IMR-90 (cell line): ENCODE measurements at regions not wholly inside any gene's neighbourhood (a gene's known extent, or its start where the extent isn't known, plus 50 kb on each side); places are given as distances from the start of the nearest gene placed in this dataset.

Experiments
- ATAC-seq: fragments of 200-7000 bp; cut with Tn5 transposase; 2 replicates; pipeline ENCODE4 v1.9.1; 2020; ENCODE audit warnings: low read depth, mild to moderate bottlenecking, moderate library complexity
- BruUV-seq: library from RNA; stranded (reverse); fragments of 400-500 nt; replicated peaks from 2 replicates; lab custom pipeline; 2021; lab: Mats Ljungman, UMichigan
- CTCF ChIA-PET: fragments of 300-600 bp; formaldehyde crosslinking; extraction: SDS; loops from one replicate; lab custom pipeline; 2021; ENCODE audit warnings: antibody characterized with exemption; lab: Yijun Ruan, JAX
- POLR2A ChIA-PET: fragments of 300-600 bp; sonication (Branson Sonifier 250); formaldehyde crosslinking; loops from one replicate; lab custom pipeline; 2022; ENCODE audit warnings: antibody characterized with exemption; ENCODE audit not compliant: unreplicated experiment; lab: Charles Lee
- DNase-seq: peaks from one replicate; pipeline ENCODE4 v3.0.0; 2013
- H2AFZ ChIP-seq: replicated peaks from 2 replicates; pipeline ENCODE3; 2013; ENCODE audit warnings: low read length, mild to moderate bottlenecking; ENCODE audit not compliant: poor library complexity
- H2AK5ac ChIP-seq: 2 replicates; pipeline ENCODE4 v1.6.1; 2013; ENCODE audit warnings: low read depth, low read length, inconsistent platforms
- H2AK9ac ChIP-seq: replicated peaks from 2 replicates; pipeline ENCODE3; 2013; ENCODE audit warnings: mild to moderate bottlenecking, low read depth, low read length, moderate library complexity; ENCODE audit not compliant: poor library complexity
- H2BK120ac ChIP-seq: 2 replicates; pipeline ENCODE4 v1.6.1; 2013; ENCODE audit warnings: low read depth, low read length, inconsistent platforms
- H2BK15ac ChIP-seq: 3 replicates; pipeline ENCODE4 v1.6.1; 2013; ENCODE audit warnings: low read depth, low read length, inconsistent platforms
- H2BK20ac ChIP-seq: 2 replicates; pipeline ENCODE4 v1.6.1; 2013; ENCODE audit warnings: low read depth, mild to moderate bottlenecking, inconsistent platforms, low read length, moderate library complexity
- H2BK5ac ChIP-seq: 2 replicates; pipeline ENCODE4 v1.6.1; 2013; ENCODE audit warnings: mild to moderate bottlenecking, low read depth, low read length, inconsistent platforms; ENCODE audit not compliant: poor library complexity, severe bottlenecking
- H3K14ac ChIP-seq: replicated peaks from 2 replicates; pipeline ENCODE4 v1.6.1; 2013; ENCODE audit warnings: low read depth, low read length, inconsistent platforms
- H3K18ac ChIP-seq: 2 replicates; pipeline ENCODE4 v1.6.1; 2013; ENCODE audit warnings: low read depth, low read length, control low read depth
- H3K23ac ChIP-seq: 2 replicates; pipeline ENCODE4 v1.6.1; 2013; ENCODE audit warnings: low read depth, low read length, inconsistent platforms
- H3K27ac ChIP-seq: 2 replicates; pipeline ENCODE4 v1.5.1; 2013; ENCODE audit warnings: mild to moderate bottlenecking, control low read depth, low read length; ENCODE audit not compliant: insufficient read depth
- H3K27me3 ChIP-seq: 2 replicates; pipeline ENCODE4 v1.6.1; 2013; ENCODE audit warnings: low read length; ENCODE audit not compliant: control insufficient read depth, insufficient read depth
- H3K36me3 ChIP-seq: 2 replicates; pipeline ENCODE4 v1.6.1; 2013; ENCODE audit warnings: low read length, mixed read lengths; ENCODE audit not compliant: control insufficient read depth, insufficient read depth
- H3K4ac ChIP-seq: 2 replicates; pipeline ENCODE4 v1.6.1; 2013; ENCODE audit warnings: low read depth, low read length, inconsistent platforms
- H3K4me1 ChIP-seq: 2 replicates; pipeline ENCODE4 v1.6.1; 2013; ENCODE audit warnings: low read length, mixed read lengths; ENCODE audit not compliant: control insufficient read depth, insufficient read depth
- H3K4me2 ChIP-seq: 2 replicates; pipeline ENCODE4 v1.6.1; 2013; ENCODE audit warnings: low read depth, mild to moderate bottlenecking, control low read depth, low read length, moderate library complexity
- H3K4me3 ChIP-seq: 2 replicates; pipeline ENCODE4 v1.5.1; 2013; ENCODE audit warnings: low read depth, mild to moderate bottlenecking, control low read depth, low read length, moderate library complexity; ENCODE audit not compliant: insufficient read depth
- H3K56ac ChIP-seq: 2 replicates; pipeline ENCODE4 v1.6.1; 2013; ENCODE audit warnings: low read length, inconsistent platforms; ENCODE audit not compliant: insufficient read depth; ENCODE audit errors: extremely low read depth
- H3K79me1 ChIP-seq, 2 experiments: 2 replicates each; pipeline ENCODE4 v1.6.1; 2013; ENCODE audit warnings: low read length in 2 of 2, inconsistent platforms in 1 of 2, low read depth in 1 of 2
- H3K9ac ChIP-seq: 2 replicates; pipeline ENCODE4 v1.6.1; 2013; ENCODE audit warnings: low read depth, low read length, control low read depth
- H3K9me1 ChIP-seq: 2 replicates; pipeline ENCODE4 v1.6.1; 2013; ENCODE audit warnings: low read length, inconsistent platforms; ENCODE audit not compliant: insufficient read depth
- H3K9me3 ChIP-seq: 2 replicates; pipeline ENCODE4 v1.6.1; 2013; ENCODE audit warnings: low read length; ENCODE audit not compliant: control insufficient read depth, insufficient read depth
- H4K20me1 ChIP-seq: 2 replicates; pipeline ENCODE4 v1.6.1; 2013; ENCODE audit warnings: low read length, inconsistent platforms; ENCODE audit not compliant: insufficient read depth
- H4K5ac ChIP-seq: 2 replicates; pipeline ENCODE4 v1.6.1; 2013; ENCODE audit warnings: mild to moderate bottlenecking, low read depth, low read length, control low read depth
- H4K8ac ChIP-seq, 2 experiments: 2 replicates each; pipeline ENCODE4 v1.6.1; 2013; ENCODE audit warnings: low read depth in 2 of 2, low read length in 2 of 2, control low read depth in 1 of 2, inconsistent platforms in 1 of 2
- H4K91ac ChIP-seq: 2 replicates; pipeline ENCODE4 v1.6.1; 2013; ENCODE audit warnings: low read depth, low read length, inconsistent platforms; ENCODE audit not compliant: insufficient read depth
- BHLHE40 ChIP-seq: fragments of 150-350 bp; IDR thresholded peaks from 2 replicates; pipeline ENCODE4 v1.6.1; 2016; ENCODE audit warnings: mild to moderate bottlenecking, low read depth, low read length
- CHD1 ChIP-seq: IDR thresholded peaks from 2 replicates; pipeline ENCODE4 v1.6.1; 2012; ENCODE audit warnings: low read depth, low read length, improper control_type of control experiment
- CTCF ChIP-seq: conservative IDR thresholded peaks from 2 replicates; pipeline ENCODE4 v1.5.1; 2012; ENCODE audit warnings: mild to moderate bottlenecking, low read depth, low read length, improper control_type of control experiment
- ELK1 ChIP-seq: fragments of 150-350 bp; IDR thresholded peaks from 2 replicates; pipeline ENCODE4 v1.6.1; 2016; ENCODE audit warnings: low read depth, mild to moderate bottlenecking, low read length, moderate library complexity, borderline replicate concordance
- FOS ChIP-seq: fragments of 150-350 bp; IDR thresholded peaks from 2 replicates; pipeline ENCODE4 v1.6.1; 2016; ENCODE audit warnings: low read depth, low read length
- MAFK ChIP-seq: IDR thresholded peaks from 2 replicates; pipeline ENCODE4 v1.6.1; 2012; ENCODE audit warnings: low read depth, low read length, improper control_type of control experiment
- MXI1 ChIP-seq: IDR thresholded peaks from 2 replicates; pipeline ENCODE4 v1.6.1; 2012; ENCODE audit warnings: low read depth, mild to moderate bottlenecking, low read length, moderate library complexity, borderline replicate concordance
- NFE2L2 ChIP-seq: fragments of 150-350 bp; IDR thresholded peaks from 2 replicates; pipeline ENCODE4 v1.6.1; 2016; ENCODE audit warnings: low read depth, mild to moderate bottlenecking, low read length
- POLR2A ChIP-seq: IDR thresholded peaks from 2 replicates; pipeline ENCODE4 v1.6.1; 2012; ENCODE audit warnings: mild to moderate bottlenecking, low read depth, low read length
- RAD21 ChIP-seq: IDR thresholded peaks from 2 replicates; pipeline ENCODE4 v1.6.1; 2012; ENCODE audit warnings: low read length, improper control_type of control experiment
- RCOR1 ChIP-seq: IDR thresholded peaks from 2 replicates; pipeline ENCODE4 v1.6.1; 2012; ENCODE audit warnings: mild to moderate bottlenecking, low read length, improper control_type of control experiment; ENCODE audit not compliant: insufficient replicate concordance
- RFX5 ChIP-seq: IDR thresholded peaks from 2 replicates; pipeline ENCODE4 v1.8.0; 2012; ENCODE audit warnings: low read depth, mild to moderate bottlenecking, low read length, moderate library complexity
- SMC3 ChIP-seq: fragments of 150-350 bp; IDR thresholded peaks from 2 replicates; pipeline ENCODE4 v1.6.1; 2016; ENCODE audit warnings: low read depth, mild to moderate bottlenecking, antibody characterized with exemption, low read length, moderate library complexity
- USF2 ChIP-seq: fragments of 150-350 bp; IDR thresholded peaks from 2 replicates; pipeline ENCODE4 v1.6.1; 2017; ENCODE audit warnings: mild to moderate bottlenecking, antibody characterized with exemption, low read length, low read depth
- WGBS, 2 experiments: methylation state at CpG; one replicate each; pipeline versions ENCODE4 v1.1.5 to v1.1.7; 2013; ENCODE audit warnings: missing lambda C conversion rate in 2 of 2; ENCODE audit not compliant: insufficient read length in 1 of 2; ENCODE audit errors: extremely low coverage in 2 of 2; 5-methylcytosine and 5-hydroxymethylcytosine counted together
- dilution Hi-C: fragments of 300-500 bp; cut with HindIII; formaldehyde crosslinking; loops from one replicate; pipeline ENCODE4 v1.14.3; 2018; ENCODE audit warnings: low sequenced_read_pairs; ENCODE audit not compliant: unreplicated experiment
- in situ Hi-C: fragments of 300-500 bp; cut with MboI; formaldehyde crosslinking; loops from 3 replicates; pipeline ENCODE4 v1.14.3; 2019; ENCODE audit warnings: low sequenced_read_pairs, inconsistent platforms, mixed read lengths
- intact Hi-C: fragments of 100-400 bp; cut with micrococcal nuclease; formaldehyde crosslinking; loops from 2 replicates; pipeline ENCODE4 v1.10.0; 2022

GRCh38 chr2:7169593-7169992 lies 252.4 kb downstream of the RNF144A start:
- dilution Hi-C loops, result no loop called here
- no TSS peak for BruUV-seq
- CTCF ChIA-PET, result no interaction called here

More at GRCh38 chr2:7169593-7169992, 252.4 kb downstream of the RNF144A start:
- DNase-seq, result no peak
- Histone ChIP-seq H3K27ac (no peak overlapping the region), H2BK15ac (no peak overlapping the region), H3K4me3 (no peak overlapping the region), H4K5ac (no peak overlapping the region), H2BK20ac (no peak overlapping the region), H3K23ac (no peak overlapping the region), H4K91ac (no peak overlapping the region), H4K20me1 (no peaks in the 10 kb centered on the region), H2AK9ac (no peak overlapping the region), H3K36me3 (no peaks in the 10 kb centered on the region), H3K9me3 (peaks cover 8% of the 10 kb centered on the region), H2AFZ (no peak overlapping the region), H2AK5ac (no peak overlapping the region), H3K14ac (no peak overlapping the region), H2BK5ac (no peak overlapping the region), H3K4ac (no peak overlapping the region), H3K4me2 (no peak overlapping the region), H3K56ac (no peak overlapping the region), H2BK120ac (no peak overlapping the region), H3K27me3 (no peaks in the 10 kb centered on the region), H3K4me1 (no peaks in the 10 kb centered on the region), H4K8ac (no peak overlapping the region), H3K9ac (no peak overlapping the region), H3K79me1 (no peaks in the 10 kb centered on the region), H3K9me1 (no peaks in the 10 kb centered on the region), H3K18ac (no peak overlapping the region)
- in situ Hi-C loops, result no loop called here
- 77% methylated on average over 3 of the region's 6 CpGs; no CpG with 5 or more reads in 1 of the 2 experiments for WGBS, 2 experiments
- POLR2A ChIA-PET, result no interaction called here
- intact Hi-C loops, result no loop called here
- ATAC-seq, result no peak
- TF ChIP-seq SMC3 (no peak), MXI1 (no peak), CTCF (no peak), FOS (no peak), BHLHE40 (no peak), RCOR1 (no peak), POLR2A (no peak), MAFK (no peak), NFE2L2 (no peak), RFX5 (no peak), RAD21 (no peak), USF2 (no peak), ELK1 (no peak), CHD1 (no peak)
